ENCODE measurements at regions not wholly inside any gene's neighbourhood (a gene's known extent, or its start where the extent isn't known, plus 50 kb on each side); places are given as distances from the start of the nearest gene placed in this dataset.
A peak's percentile ranks its signal among the peaks of the same experiment; 100 is the strongest.

DNA sequence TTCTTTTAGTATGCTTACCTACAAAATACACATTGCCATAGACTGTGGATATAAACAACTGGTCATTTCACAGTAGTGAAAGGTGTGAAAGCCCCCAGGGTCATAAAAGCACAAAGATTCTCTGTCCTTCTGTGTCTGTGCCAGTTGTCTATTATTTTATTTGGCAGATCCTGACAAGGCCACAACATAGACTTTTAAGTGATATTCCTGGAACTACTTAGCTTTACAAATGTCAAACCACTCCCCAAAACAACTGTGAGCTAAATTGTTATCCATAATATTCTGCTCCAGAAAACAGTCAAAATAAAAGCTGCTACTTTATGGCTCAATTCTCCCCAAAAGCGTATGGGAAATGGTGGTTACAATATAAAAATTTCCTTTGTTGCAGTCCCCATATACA, 172.1 kb downstream of the SEC23A start:
- no peak for FAIRE-seq

DNA sequence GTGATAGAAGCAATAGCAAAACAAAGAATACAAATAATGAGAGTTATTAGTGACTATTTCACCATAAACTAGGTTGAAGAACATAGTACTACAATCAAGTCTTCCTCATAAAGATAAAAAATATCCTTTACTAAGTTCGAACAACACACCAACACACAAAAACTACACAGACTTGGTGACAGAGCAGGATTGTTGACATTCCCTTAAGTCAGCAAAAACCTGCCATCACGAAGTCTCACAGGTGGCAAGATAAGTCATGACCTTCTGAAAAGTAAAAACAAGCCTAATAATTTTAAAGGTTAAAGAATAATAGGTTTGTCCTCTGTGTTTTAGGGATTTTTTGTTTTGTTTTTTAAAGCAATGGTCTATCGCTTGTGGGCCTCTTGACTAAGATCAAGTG, 173.0 kb downstream of the SEC23A start:
- no peaks in the 10 kb centered on the region for H4K20me1 ChIP-seq (replicated peaks; ENCODE audit: control insufficient read depth, insufficient read depth, low read length)
- no peaks in the 10 kb centered on the region for H3K79me2 ChIP-seq (ENCODE audit: control insufficient read depth, insufficient read depth, low read length)
- H3K9me1 ChIP-seq (ENCODE audit: control insufficient read depth, insufficient read depth, low read length) = no peaks in the 10 kb centered on the region
- 2% methylated on average over 3 of the region's 3 CpGs for WGBS (ENCODE audit: insufficient coverage, low coverage, missing lambda C conversion rate)
- ATAC-seq (no peak), DNase-seq (ENCODE audit: extremely low read depth in 1 of 4, low spot score in 3 of 4) (no peak), FAIRE-seq (no peak)
- no peaks in the 10 kb centered on the region for H3K27me3 ChIP-seq (ENCODE audit: control insufficient read depth in 2 of 2, insufficient read depth in 2 of 2, low read length in 2 of 2)
- no peak overlapping the region for H2AFZ ChIP-seq (ENCODE audit: low read depth, low read length)
- no peaks in the 10 kb centered on the region for H3K4me1 ChIP-seq (replicated peaks in 1 of 2; ENCODE audit: control insufficient read depth in 2 of 2, insufficient read depth in 2 of 2, low read length in 2 of 2)
- H3K4me2 ChIP-seq (ENCODE audit: insufficient read depth, low read length) = no peak overlapping the region
- TF ChIP-seq MAFK (IDR thresholded peaks at IDR 0.05; ENCODE audit: low read length) (no peak), ZNF347 (CRISPR knock-in tag; IDR thresholded peaks at IDR 0.05; ENCODE audit: low read depth) (no peak), ZNF316 (IDR thresholded peaks at IDR 0.05) (0 out of 2 replicates have a peak, but pooled peaks have one; percentile 9), ETS2 (tag; IDR thresholded peaks at IDR 0.05; ENCODE audit: borderline replicate concordance, poor library complexity, severe bottlenecking) (no peak)
- TF ChIP-seq, protein P1, sequence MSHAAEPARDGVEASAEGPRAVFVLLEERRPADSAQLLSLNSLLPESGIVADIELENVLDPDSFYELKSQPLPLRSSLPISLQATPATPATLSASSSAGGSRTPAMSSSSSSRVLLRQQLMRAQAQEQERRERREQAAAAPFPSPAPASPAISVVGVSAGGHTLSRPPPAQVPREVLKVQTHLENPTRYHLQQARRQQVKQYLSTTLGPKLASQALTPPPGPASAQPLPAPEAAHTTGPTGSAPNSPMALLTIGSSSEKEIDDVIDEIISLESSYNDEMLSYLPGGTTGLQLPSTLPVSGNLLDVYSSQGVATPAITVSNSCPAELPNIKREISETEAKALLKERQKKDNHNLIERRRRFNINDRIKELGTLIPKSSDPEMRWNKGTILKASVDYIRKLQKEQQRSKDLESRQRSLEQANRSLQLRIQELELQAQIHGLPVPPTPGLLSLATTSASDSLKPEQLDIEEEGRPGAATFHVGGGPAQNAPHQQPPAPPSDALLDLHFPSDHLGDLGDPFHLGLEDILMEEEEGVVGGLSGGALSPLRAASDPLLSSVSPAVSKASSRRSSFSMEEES (CRISPR knock-in tag; IDR thresholded peaks at IDR 0.05) = no peak
- H3K36me3 ChIP-seq (ENCODE audit: control insufficient read depth, insufficient read depth, low read length) = no peaks in the 10 kb centered on the region
- ChIA-PET POLR2A (interaction anchor here (0.9 kb wide), 1 partner anchor 12 kb away, joined by 4 read pairs; no protein-coding TSS in a partner anchor), CTCF (ENCODE audit: low intra/inter-chr PET ratio) (no interaction called here)
- intact Hi-C loops (cut with micrococcal nuclease) (no loop called here), in situ Hi-C loops (cut with MboI) (no loop called here)
- no peak overlapping the region for H3K27ac ChIP-seq (ENCODE audit: extremely low read depth, low read depth, low read length)
- H3K9ac ChIP-seq (ENCODE audit: insufficient read depth in 1 of 2, low read depth in 2 of 2, low read length in 2 of 2) = no peak overlapping the region
- no TSS peak for BruUV-seq (replicated peaks)
- no peak overlapping the region for H3K4me3 ChIP-seq
- H3K9me3 ChIP-seq (replicated peaks; ENCODE audit: control insufficient read depth, insufficient read depth, low read depth, low read length) = no peaks in the 10 kb centered on the region

More for the DNA sequence above, 172.1 kb downstream of the SEC23A start:
- TF ChIP-seq HNRNPLL (IDR thresholded peaks at IDR 0.05; ENCODE audit: low read depth, low read length, poor library complexity, severe bottlenecking) (no peak), SMARCE1 (IDR thresholded peaks at IDR 0.05) (no peak), RBM17 (IDR thresholded peaks at IDR 0.05; ENCODE audit: borderline replicate concordance, low read depth, low read length) (no peak), POLR3G (IDR thresholded peaks at IDR 0.05; ENCODE audit: extremely low read depth, insufficient read length, insufficient replicate concordance) (no peak), ZNF586 (CRISPR knock-in tag; conservative IDR thresholded peaks at IDR 0.05) (no peak)
- TF ChIP-seq, protein P2, sequence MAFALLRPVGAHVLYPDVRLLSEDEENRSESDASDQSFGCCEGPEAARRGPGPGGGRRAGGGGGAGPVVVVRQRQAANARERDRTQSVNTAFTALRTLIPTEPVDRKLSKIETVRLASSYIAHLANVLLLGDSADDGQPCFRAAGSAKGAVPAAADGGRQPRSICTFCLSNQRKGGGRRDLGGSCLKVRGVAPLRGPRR (CRISPR knock-in tag; IDR thresholded peaks at IDR 0.05) = no peak
- TF ChIP-seq, protein P3, sequence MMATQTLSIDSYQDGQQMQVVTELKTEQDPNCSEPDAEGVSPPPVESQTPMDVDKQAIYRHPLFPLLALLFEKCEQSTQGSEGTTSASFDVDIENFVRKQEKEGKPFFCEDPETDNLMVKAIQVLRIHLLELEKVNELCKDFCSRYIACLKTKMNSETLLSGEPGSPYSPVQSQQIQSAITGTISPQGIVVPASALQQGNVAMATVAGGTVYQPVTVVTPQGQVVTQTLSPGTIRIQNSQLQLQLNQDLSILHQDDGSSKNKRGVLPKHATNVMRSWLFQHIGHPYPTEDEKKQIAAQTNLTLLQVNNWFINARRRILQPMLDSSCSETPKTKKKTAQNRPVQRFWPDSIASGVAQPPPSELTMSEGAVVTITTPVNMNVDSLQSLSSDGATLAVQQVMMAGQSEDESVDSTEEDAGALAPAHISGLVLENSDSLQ (IDR thresholded peaks at IDR 0.05) = no peak
- Histone ChIP-seq H3K4me2 (ENCODE audit: insufficient read depth, low read length) (no peak overlapping the region), H3K27me3 (ENCODE audit: control insufficient read depth in 2 of 2, insufficient read depth in 2 of 2, low read length in 2 of 2) (no peaks in the 10 kb centered on the region), H3K9ac (ENCODE audit: insufficient read depth in 1 of 2, low read depth in 2 of 2, low read length in 2 of 2) (no peak overlapping the region), H3K36me3 (ENCODE audit: control insufficient read depth, insufficient read depth, low read length) (no peaks in the 10 kb centered on the region), H3K9me3 (replicated peaks; ENCODE audit: control insufficient read depth, insufficient read depth, low read depth, low read length) (no peaks in the 10 kb centered on the region), H3K79me2 (ENCODE audit: control insufficient read depth, insufficient read depth, low read length) (no peaks in the 10 kb centered on the region), H3K27ac (ENCODE audit: extremely low read depth, low read depth, low read length) (no peak overlapping the region), H3K9me1 (ENCODE audit: control insufficient read depth, insufficient read depth, low read length) (no peaks in the 10 kb centered on the region), H3K4me3 (no peak overlapping the region), H4K20me1 (replicated peaks; ENCODE audit: control insufficient read depth, insufficient read depth, low read length) (no peaks in the 10 kb centered on the region), H2AFZ (ENCODE audit: low read depth, low read length) (no peak overlapping the region), H3K4me1 (replicated peaks in 1 of 2; ENCODE audit: control insufficient read depth in 2 of 2, insufficient read depth in 2 of 2, low read length in 2 of 2) (no peaks in the 10 kb centered on the region)
- in situ Hi-C loops (cut with MboI) = no loop called here
- 20% methylated on average over 1 of the region's 1 CpG for WGBS (ENCODE audit: insufficient coverage, low coverage, missing lambda C conversion rate)
- ATAC-seq (no peak), DNase-seq (ENCODE audit: extremely low read depth in 1 of 4, low spot score in 3 of 4) (no peak)
- no TSS peak for BruUV-seq (replicated peaks)
- POLR2A ChIA-PET = interaction anchor here (1.2 kb wide), 1 partner anchor 9 kb away, joined by 5 read pairs; no protein-coding TSS in a partner anchor
- CTCF ChIA-PET (ENCODE audit: low intra/inter-chr PET ratio) = no interaction called here
- intact Hi-C loops (cut with micrococcal nuclease) = no loop called here
